ENCODE measurements at regions not wholly inside any gene's neighbourhood (a gene's known extent, or its start where the extent isn't known, plus 50 kb on each side); places are given as distances from the start of the nearest gene placed in this dataset.

GRCh38 chr15:81914734-81915256 is 131.0 kb downstream of the MEX3B start:
- ChIA-PET CTCF (interaction anchor here (0.7 to 1.4 kb wide), 4 partner anchors 71 to 162 kb away, joined by 3 read pairs; no protein-coding TSS in a partner anchor), POLR2A (no interaction called here)
- H3F3A ChIP-seq (replicated peaks; ENCODE audit: insufficient read depth), result no peaks in the 10 kb centered on the region
- H3K36me3 ChIP-seq (replicated peaks in 1 of 2; ENCODE audit: control insufficient read depth in 1 of 2, insufficient read depth in 2 of 2, low read length in 1 of 2), result no peaks in the 10 kb centered on the region
- H3K4me3 ChIP-seq (ENCODE audit: low read depth in 2 of 2, low read length in 1 of 2), result no peak overlapping the region
- no peaks in the 10 kb centered on the region for H3K9me2 ChIP-seq
- no peak for TF ChIP-seq MAX (IDR thresholded peaks at IDR 0.05; ENCODE audit: low read depth)
- TF ChIP-seq CHD2 (IDR thresholded peaks at IDR 0.05; ENCODE audit: low read length, partially characterized antibody), result peak; percentile 78
- 0 out of 2 replicates have a peak, but pooled peaks have one; percentile 32 for TF ChIP-seq MXI1 (IDR thresholded peaks at IDR 0.05; ENCODE audit: low read depth, low read length)
- TF ChIP-seq RCOR1 (IDR thresholded peaks at IDR 0.05; ENCODE audit: low read length), result peak; percentile 73
- no peak for TF ChIP-seq RXRA (IDR thresholded peaks at IDR 0.05; ENCODE audit: borderline replicate concordance, low read depth)
- no peak for TF ChIP-seq GABPA (IDR thresholded peaks at IDR 0.05; ENCODE audit: low read depth)
- no peak for TF ChIP-seq TEAD4 (IDR thresholded peaks at IDR 0.05; ENCODE audit: borderline replicate concordance, insufficient read depth)
- no peak for TF ChIP-seq GATA2 (CRISPR knock-in tag; IDR thresholded peaks at IDR 0.05)
- TF ChIP-seq EP300 (IDR thresholded peaks at IDR 0.05; ENCODE audit: borderline replicate concordance in 1 of 2, low read depth in 1 of 2, low read length in 1 of 2), result peak in 1 of 2 experiments; percentile 89; a peak in 2 of 4 replicates
- 0 out of 2 replicates have a peak, but pooled peaks have one; percentile 29 for TF ChIP-seq FOXJ3 (CRISPR knock-in tag; IDR thresholded peaks at IDR 0.05)
- no peak for TF ChIP-seq USF2 (IDR thresholded peaks at IDR 0.05; ENCODE audit: borderline replicate concordance, low read depth, low read length)
- no peak for TF ChIP-seq FOXM1 (IDR thresholded peaks at IDR 0.05; ENCODE audit: low read depth)
- no peak for TF ChIP-seq SMC3 (IDR thresholded peaks at IDR 0.05; ENCODE audit: low read depth, low read length)
- peak; percentile 70 for DNase-seq
- H3K9ac ChIP-seq, result no peak overlapping the region
- no peak overlapping the region for H3K4me2 ChIP-seq
- no peaks in the 10 kb centered on the region for H4K20me1 ChIP-seq (ENCODE audit: insufficient read depth)
- H3K4me1 ChIP-seq (ENCODE audit: control insufficient read depth in 1 of 2, insufficient read depth in 2 of 2, low read depth in 1 of 2, low read length in 1 of 2), result peaks cover 0 to 36% of the 10 kb centered on the region in 2 experiments; a peak in 3 of 4 replicates
- H3K79me2 ChIP-seq (ENCODE audit: insufficient read depth), result no peaks in the 10 kb centered on the region
- H3K9me3 ChIP-seq, result no peaks in the 10 kb centered on the region
- no peak overlapping the region for H2AFZ ChIP-seq (ENCODE audit: low read depth)
- 49% methylated on average over 4 of the region's 7 CpGs for WGBS (ENCODE audit: low lambda C conversion rate)
- H3K27me3 ChIP-seq (ENCODE audit: insufficient read depth), result no peaks in the 10 kb centered on the region
- H3K27ac ChIP-seq (ENCODE audit: low read depth in 2 of 2, low read length in 1 of 2), result peak overlapping the region in 1 of 2 experiments; percentile 84; a peak in 2 of 4 replicates

GRCh38 chr15:81914333-81914732 is 131.5 kb downstream of the MEX3B start:
- Histone ChIP-seq H3K79me2 (ENCODE audit: insufficient read depth) (no peaks in the 10 kb centered on the region), H3K27ac (ENCODE audit: low read depth in 2 of 2, low read length in 1 of 2) (peak overlapping the region in 1 of 2 experiments; percentile 84; a peak in 2 of 4 replicates), H3K9me3 (no peaks in the 10 kb centered on the region), H2AFZ (ENCODE audit: low read depth) (no peak overlapping the region), H3K4me1 (ENCODE audit: control insufficient read depth in 1 of 2, insufficient read depth in 2 of 2, low read depth in 1 of 2, low read length in 1 of 2) (peaks cover 0 to 41% of the 10 kb centered on the region in 2 experiments; a peak in 3 of 4 replicates), H3K4me2 (no peak overlapping the region), H3K4me3 (ENCODE audit: low read depth in 2 of 2, low read length in 1 of 2) (no peak overlapping the region), H3K9ac (no peak overlapping the region), H3K36me3 (replicated peaks in 1 of 2; ENCODE audit: control insufficient read depth in 1 of 2, insufficient read depth in 2 of 2, low read length in 1 of 2) (no peaks in the 10 kb centered on the region), H3F3A (replicated peaks; ENCODE audit: insufficient read depth) (no peaks in the 10 kb centered on the region), H4K20me1 (ENCODE audit: insufficient read depth) (no peaks in the 10 kb centered on the region), H3K9me2 (no peaks in the 10 kb centered on the region), H3K27me3 (ENCODE audit: insufficient read depth) (no peaks in the 10 kb centered on the region)
- CTCF ChIA-PET, result interaction anchor here (0.7 to 1.3 kb wide), 3 partner anchors 101 to 161 kb away, joined by 3 read pairs; no protein-coding TSS in a partner anchor
- DNase-seq, result no peak
- 56% methylated on average over 3 of the region's 3 CpGs for WGBS (ENCODE audit: low lambda C conversion rate)
- POLR2A ChIA-PET, result no interaction called here
- TF ChIP-seq TCF12 (IDR thresholded peaks at IDR 0.05) (no peak), MXI1 (IDR thresholded peaks at IDR 0.05; ENCODE audit: low read depth, low read length) (no peak), EZH2phosphoT487 (IDR thresholded peaks at IDR 0.05; ENCODE audit: borderline replicate concordance, low read depth) (no peak), USF2 (IDR thresholded peaks at IDR 0.05; ENCODE audit: borderline replicate concordance, low read depth, low read length) (no peak), REST (IDR thresholded peaks at IDR 0.05; ENCODE audit: low read depth, low read length) (no peak), FOSL2 (IDR thresholded peaks at IDR 0.05; ENCODE audit: borderline replicate concordance, low read depth) (no peak), EP300 (IDR thresholded peaks at IDR 0.05; ENCODE audit: borderline replicate concordance in 1 of 2, low read depth in 1 of 2, low read length in 1 of 2) (no peak), MAX (IDR thresholded peaks at IDR 0.05; ENCODE audit: low read depth) (no peak), PBX3 (IDR thresholded peaks at IDR 0.05) (no peak), RAD21 (IDR thresholded peaks at IDR 0.05; ENCODE audit: low read length) (no peak), FOXJ3 (CRISPR knock-in tag; IDR thresholded peaks at IDR 0.05) (no peak), SMC3 (IDR thresholded peaks at IDR 0.05; ENCODE audit: low read depth, low read length) (no peak)
